WERI-Rb-1 (cell line): ENCODE measurements at regions not wholly inside any gene's neighbourhood (a gene's known extent, or its start where the extent isn't known, plus 50 kb on each side); places are given as distances from the start of the nearest gene placed in this dataset.
"Not testable (repeated sequence)": the region's sequence is repeated elsewhere in the genome, so short reads cannot be mapped to it uniquely, and the experiment has no call there.

Source experiments
- DNase-seq: peaks from one replicate; pipeline ENCODE4 v3.0.0-alpha.2; 2020
- H3K27ac ChIP-seq: fragments of 250-450 bp; sonication (Bioruptor Pico); 2 replicates; pipeline ENCODE4 v1.5.1; 2020; ENCODE audit warnings: mild to moderate bottlenecking, moderate library complexity
- H3K27me3 ChIP-seq: fragments of 250-450 bp; sonication (Bioruptor Pico); 2 replicates; pipeline ENCODE4 v1.5.1; 2021; ENCODE audit warnings: mild to moderate bottlenecking, low read depth, moderate library complexity; ENCODE audit not compliant: insufficient read depth, severe bottlenecking
- H3K36me3 ChIP-seq: fragments of 250-450 bp; sonication (Bioruptor Pico); 2 replicates; pipeline ENCODE4 v1.5.1; 2020; ENCODE audit warnings: mild to moderate bottlenecking, moderate library complexity
- H3K4me3 ChIP-seq: 2 replicates; pipeline ENCODE4 v1.5.1; 2011; ENCODE audit warnings: low read depth, mild to moderate bottlenecking, control low read depth, low read length
- H3K9me3 ChIP-seq: fragments of 250-450 bp; sonication (Bioruptor Pico); 2 replicates; pipeline ENCODE4 v1.5.1; 2021; ENCODE audit warnings: mild to moderate bottlenecking, moderate library complexity; ENCODE audit not compliant: severe bottlenecking
- TF ChIP-seq, protein P1 (sequence below): IDR thresholded peaks from 2 replicates; pipeline ENCODE4 v1.5.1; 2011; ENCODE audit warnings: low read depth, mild to moderate bottlenecking, control low read depth, inconsistent platforms, low read length

DNA sequence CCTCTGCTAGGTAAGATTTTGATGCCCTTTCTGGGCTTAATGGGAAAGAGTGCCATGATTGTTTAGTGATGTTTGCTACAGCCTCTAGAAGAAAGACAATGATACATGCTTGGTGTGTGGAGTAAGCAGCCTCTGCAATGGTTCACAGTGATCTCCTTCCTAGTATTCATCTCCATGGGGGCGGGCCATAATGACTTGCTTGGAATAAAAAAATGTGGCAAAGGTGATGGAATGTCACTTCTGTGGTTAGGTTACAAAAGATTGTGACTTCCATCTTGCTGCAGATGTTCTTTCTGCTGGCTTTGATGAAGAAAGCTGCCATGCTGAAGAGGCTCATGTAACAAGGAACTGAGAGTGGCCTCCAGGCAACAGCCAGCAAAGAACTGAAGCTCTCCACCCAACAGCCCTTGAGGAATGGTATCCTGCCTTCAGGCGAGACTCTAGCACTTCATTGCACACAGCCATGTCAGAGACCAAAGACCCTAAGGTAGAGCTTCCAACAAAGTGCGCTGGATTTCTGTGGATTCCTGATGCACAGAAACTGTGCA, 139.1 kb upstream of the LRIG1 start:
- H3K27me3 ChIP-seq = no peaks in the 10 kb centered on the region
- H3K36me3 ChIP-seq = no peaks in the 10 kb centered on the region
- TF ChIP-seq, protein P1, sequence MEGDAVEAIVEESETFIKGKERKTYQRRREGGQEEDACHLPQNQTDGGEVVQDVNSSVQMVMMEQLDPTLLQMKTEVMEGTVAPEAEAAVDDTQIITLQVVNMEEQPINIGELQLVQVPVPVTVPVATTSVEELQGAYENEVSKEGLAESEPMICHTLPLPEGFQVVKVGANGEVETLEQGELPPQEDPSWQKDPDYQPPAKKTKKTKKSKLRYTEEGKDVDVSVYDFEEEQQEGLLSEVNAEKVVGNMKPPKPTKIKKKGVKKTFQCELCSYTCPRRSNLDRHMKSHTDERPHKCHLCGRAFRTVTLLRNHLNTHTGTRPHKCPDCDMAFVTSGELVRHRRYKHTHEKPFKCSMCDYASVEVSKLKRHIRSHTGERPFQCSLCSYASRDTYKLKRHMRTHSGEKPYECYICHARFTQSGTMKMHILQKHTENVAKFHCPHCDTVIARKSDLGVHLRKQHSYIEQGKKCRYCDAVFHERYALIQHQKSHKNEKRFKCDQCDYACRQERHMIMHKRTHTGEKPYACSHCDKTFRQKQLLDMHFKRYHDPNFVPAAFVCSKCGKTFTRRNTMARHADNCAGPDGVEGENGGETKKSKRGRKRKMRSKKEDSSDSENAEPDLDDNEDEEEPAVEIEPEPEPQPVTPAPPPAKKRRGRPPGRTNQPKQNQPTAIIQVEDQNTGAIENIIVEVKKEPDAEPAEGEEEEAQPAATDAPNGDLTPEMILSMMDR = no peak
- H3K27ac ChIP-seq = no peak overlapping the region
- H3K4me3 ChIP-seq = no peak overlapping the region
- no peak for DNase-seq
- H3K9me3 ChIP-seq = no peaks in the 10 kb centered on the region

DNA sequence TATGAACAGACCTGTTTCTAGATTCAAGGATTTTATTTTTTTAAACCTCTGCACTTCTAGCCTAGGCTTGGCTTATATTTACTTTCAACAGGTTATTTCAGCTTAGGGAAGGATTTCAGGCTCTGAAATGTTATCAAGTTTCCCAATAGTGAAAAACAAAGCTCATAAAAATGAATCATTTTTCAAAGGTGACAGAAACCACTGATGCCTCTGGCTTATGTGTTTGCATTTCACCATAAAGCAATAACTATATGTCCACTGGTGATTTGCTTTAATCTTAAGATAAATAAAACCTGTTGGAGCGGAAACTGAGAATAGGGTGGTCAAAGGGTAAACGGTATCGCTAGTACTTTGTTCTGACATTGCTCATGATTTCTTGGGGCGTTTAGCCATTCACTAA, 141.2 kb upstream of the LRIG1 start:
- H3K27ac ChIP-seq = no peak overlapping the region
- H3K9me3 ChIP-seq = no peaks in the 10 kb centered on the region
- no peaks in the 10 kb centered on the region for H3K36me3 ChIP-seq
- no peak overlapping the region for H3K4me3 ChIP-seq
- TF ChIP-seq, protein P1 = no peak
- DNase-seq = no peak
- no peaks in the 10 kb centered on the region for H3K27me3 ChIP-seq

DNA sequence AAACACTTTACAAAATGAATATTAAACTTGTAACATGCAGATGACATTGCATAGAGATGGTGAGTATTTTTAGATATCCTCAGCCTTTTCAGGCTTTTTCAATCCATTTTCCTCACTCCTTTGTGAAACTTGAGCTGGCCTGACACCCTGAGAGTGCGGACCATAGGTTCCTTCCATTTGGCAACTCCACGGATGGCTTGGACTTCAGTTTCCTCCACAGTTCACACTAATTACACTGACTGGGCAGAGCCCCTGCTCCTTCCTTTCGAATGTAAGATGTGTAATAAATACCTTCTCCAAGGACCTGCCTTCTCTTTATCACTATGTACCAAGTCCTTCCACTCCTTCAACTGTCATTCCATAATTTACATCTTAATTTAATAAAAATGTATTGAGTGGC, 141.7 kb upstream of the LRIG1 start:
- H3K4me3 ChIP-seq = no peak overlapping the region
- no peaks in the 10 kb centered on the region for H3K27me3 ChIP-seq

DNA sequence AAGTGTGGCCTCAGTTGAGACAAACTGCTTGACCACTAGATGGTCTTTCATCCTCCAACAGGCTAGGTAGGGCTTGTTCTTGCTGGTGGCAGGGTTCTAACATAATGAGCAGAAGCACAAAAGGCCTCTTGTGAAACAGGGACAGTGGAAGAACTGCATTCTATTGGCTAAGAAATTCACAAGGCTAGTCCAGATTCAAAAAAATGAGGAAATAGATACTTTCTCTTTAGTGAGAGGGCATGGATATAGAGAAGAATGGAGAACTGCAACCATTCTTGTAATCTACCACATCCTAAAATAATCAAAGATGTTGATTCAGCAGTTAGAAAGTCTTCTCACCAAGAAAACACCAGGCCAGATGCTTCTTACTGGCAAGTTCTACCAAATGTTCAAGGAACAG, 143.7 kb upstream of the LRIG1 start:
- no peak for DNase-seq
- H3K27ac ChIP-seq = no peak overlapping the region
- TF ChIP-seq, protein P1 = no peak
- H3K9me3 ChIP-seq = no peaks in the 10 kb centered on the region
- H3K27me3 ChIP-seq = no peaks in the 10 kb centered on the region
- H3K36me3 ChIP-seq = no peaks in the 10 kb centered on the region
- H3K4me3 ChIP-seq = no peak overlapping the region

More for the DNA sequence above, 141.7 kb upstream of the LRIG1 start:
- TF ChIP-seq, protein P1 = no peak
- DNase-seq = no peak
- H3K9me3 ChIP-seq = no peaks in the 10 kb centered on the region
- no peaks in the 10 kb centered on the region for H3K36me3 ChIP-seq
- H3K27ac ChIP-seq = no peak overlapping the region

DNA sequence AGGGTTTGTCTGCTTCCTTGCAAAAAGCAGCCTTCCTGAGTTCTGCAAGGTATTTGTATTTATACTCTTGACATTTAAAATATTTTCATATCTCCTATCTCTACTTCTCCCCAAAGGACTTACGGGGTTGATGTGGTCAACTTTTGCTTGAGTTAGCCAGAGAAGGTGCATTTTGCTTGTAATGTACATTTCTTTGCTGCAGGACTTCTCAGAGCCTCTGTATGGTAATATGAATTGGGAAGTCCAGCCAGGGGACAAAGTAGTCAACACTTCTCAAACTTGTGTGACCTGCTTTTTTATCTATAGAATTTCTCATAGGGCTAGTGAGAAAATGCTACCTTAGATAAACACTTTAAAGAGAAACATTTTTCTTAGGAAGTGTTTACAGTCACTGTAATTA, 148.2 kb upstream of the LRIG1 start:
- no peak overlapping the region for H3K4me3 ChIP-seq
- TF ChIP-seq, protein P1 = no peak

DNA sequence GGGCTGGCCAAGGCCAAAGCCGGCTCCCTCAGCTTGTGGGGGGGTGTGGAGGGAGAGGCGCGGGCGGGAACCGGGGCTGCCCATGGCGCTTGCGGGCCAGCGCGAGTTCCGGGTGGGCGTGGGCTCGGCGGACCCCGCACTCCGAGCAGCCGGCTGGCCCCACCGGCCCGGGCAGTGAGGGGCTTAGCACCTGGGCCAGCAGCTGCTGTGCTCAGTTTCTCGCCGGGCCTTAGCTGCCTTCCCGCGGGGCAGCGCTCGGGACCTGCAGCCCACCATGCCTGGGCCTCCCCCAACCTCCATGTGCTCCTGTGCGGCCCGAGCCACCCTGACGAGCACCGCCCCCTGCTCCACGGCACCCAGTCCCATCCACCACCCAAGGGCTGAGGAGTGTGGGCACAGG, 150.7 kb upstream of the LRIG1 start:
- not testable (repeated sequence) for H3K27me3 ChIP-seq, H3K27ac ChIP-seq, H3K4me3 ChIP-seq, DNase-seq, H3K9me3 ChIP-seq, H3K36me3 ChIP-seq

More for the DNA sequence above, 148.2 kb upstream of the LRIG1 start:
- Histone ChIP-seq H3K9me3 (no peaks in the 10 kb centered on the region), H3K27me3 (no peaks in the 10 kb centered on the region), H3K27ac (no peak overlapping the region), H3K36me3 (no peaks in the 10 kb centered on the region)
- DNase-seq = no peak

DNA sequence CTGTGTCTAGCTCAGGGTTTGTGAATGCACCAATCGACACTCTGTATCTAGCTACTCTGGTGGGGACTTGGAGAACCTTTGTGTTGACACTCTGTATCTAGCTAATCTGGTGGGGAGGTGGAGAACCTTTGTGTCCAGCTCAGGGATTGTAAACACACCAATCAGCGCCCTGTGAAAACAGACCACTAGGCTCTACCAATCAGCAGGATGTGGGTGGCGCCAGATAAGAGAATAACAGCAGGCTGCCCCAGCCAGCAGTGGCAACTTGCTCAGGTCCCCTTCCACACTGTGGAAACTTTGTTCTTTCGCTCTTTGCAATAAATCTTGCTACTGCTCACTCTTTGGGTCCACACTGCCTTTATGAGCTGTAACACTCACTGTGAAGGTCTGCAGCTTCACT, 151.3 kb upstream of the LRIG1 start:
- H3K27me3 ChIP-seq, H3K27ac ChIP-seq, DNase-seq: not testable (repeated sequence)

More for the DNA sequence above, 151.3 kb upstream of the LRIG1 start:
- H3K4me3 ChIP-seq, H3K36me3 ChIP-seq, H3K9me3 ChIP-seq: not testable (repeated sequence)
